SU-DHL-6 (cell line): ENCODE measurements at regions not wholly inside any gene's neighbourhood (a gene's known extent, or its start where the extent isn't known, plus 50 kb on each side); places are given as distances from the start of the nearest gene placed in this dataset.
"Not testable (repeated sequence)": the region's sequence is repeated elsewhere in the genome, so short reads cannot be mapped to it uniquely, and the experiment has no call there.

Experiments used
- H2AFZ ChIP-seq: fragments of 200-600 bp; sonication (generic); 2 replicates; pipeline ENCODE4 v1.6.1; 2014; ENCODE audit warnings: low read depth, mild to moderate bottlenecking, moderate library complexity, mixed read lengths, antibody characterized with exemption, low read length; ENCODE audit not compliant: severe bottlenecking
- H3F3A ChIP-seq: fragments of 200-600 bp; shearing (Covaris generic); 2 replicates; pipeline ENCODE4 v1.6.0; 2016; ENCODE audit warnings: antibody characterized with exemption, mild to moderate bottlenecking; ENCODE audit not compliant: insufficient read depth
- H3K27ac ChIP-seq: fragments of 200-600 bp; sonication (generic); 2 replicates; pipeline ENCODE4 v1.5.1; 2016; ENCODE audit warnings: low read depth, mild to moderate bottlenecking, low read length, moderate library complexity, mixed read lengths
- H3K27me3 ChIP-seq: fragments of 200-600 bp; sonication (generic), shearing (Covaris generic); 2 replicates; pipeline ENCODE4 v1.6.0; 2014; ENCODE audit warnings: mild to moderate bottlenecking, low read length
- H3K36me3 ChIP-seq: fragments of 200-600 bp; sonication (generic); 2 replicates; pipeline ENCODE4 v1.6.1; 2014; ENCODE audit warnings: mild to moderate bottlenecking, low read length, mixed read lengths
- H3K4me2 ChIP-seq: fragments of 300-600, 200-600 bp; shearing (Covaris generic), sonication (generic); 2 replicates; pipeline ENCODE4 v1.6.0; 2014; ENCODE audit warnings: low read length, low read depth, mild to moderate bottlenecking; ENCODE audit not compliant: poor library complexity, severe bottlenecking
- H3K4me3 ChIP-seq: fragments of 200-600 bp; sonication (generic); 2 replicates; pipeline ENCODE4 v1.5.1; 2014; ENCODE audit warnings: antibody characterized with exemption, low read length, mild to moderate bottlenecking, mixed read lengths; ENCODE audit not compliant: insufficient read depth, poor library complexity, severe bottlenecking
- H3K79me2 ChIP-seq: fragments of 200-600 bp; sonication (generic); 2 replicates; pipeline ENCODE4 v1.6.1; 2014; ENCODE audit warnings: mild to moderate bottlenecking, low read length, moderate library complexity; ENCODE audit not compliant: insufficient read depth
- H3K9ac ChIP-seq: fragments of 200-600 bp; sonication (generic); 2 replicates; pipeline ENCODE4 v1.7.0; 2014; ENCODE audit warnings: mild to moderate bottlenecking, low read length
- H3K9me2 ChIP-seq: fragments of 200-600 bp; sonication (generic); replicated peaks from 2 replicates; pipeline ENCODE4 v1.6.1; 2014; ENCODE audit warnings: low read length; ENCODE audit not compliant: insufficient read depth
- H3K9me3 ChIP-seq: fragments of 200-600 bp; sonication (generic); 2 replicates; pipeline ENCODE4 v1.6.1; 2014; ENCODE audit warnings: low read length, mixed read lengths; ENCODE audit not compliant: insufficient read depth
- H4K20me1 ChIP-seq: fragments of 200-600 bp; sonication (generic); 2 replicates; pipeline ENCODE4 v1.6.1; 2014; ENCODE audit warnings: low read depth, mild to moderate bottlenecking, antibody characterized with exemption, low read length, moderate library complexity, mixed read lengths
- CTCF ChIP-seq: fragments of 200-600 bp; sonication (generic); IDR thresholded peaks from one replicate; pipeline ENCODE4 v1.5.1; 2017; ENCODE audit warnings: antibody characterized with exemption, mild to moderate bottlenecking, low read length, moderate library complexity; ENCODE audit not compliant: insufficient read depth, poor library complexity, severe bottlenecking
- EZH2phosphoT487 ChIP-seq: fragments of 200-600 bp; sonication (generic), shearing (Covaris generic); conservative IDR thresholded peaks from 2 replicates; pipeline ENCODE4 v1.6.1; 2018; ENCODE audit warnings: mild to moderate bottlenecking, antibody characterized with exemption, low read length, moderate library complexity, mixed read lengths

DNA sequence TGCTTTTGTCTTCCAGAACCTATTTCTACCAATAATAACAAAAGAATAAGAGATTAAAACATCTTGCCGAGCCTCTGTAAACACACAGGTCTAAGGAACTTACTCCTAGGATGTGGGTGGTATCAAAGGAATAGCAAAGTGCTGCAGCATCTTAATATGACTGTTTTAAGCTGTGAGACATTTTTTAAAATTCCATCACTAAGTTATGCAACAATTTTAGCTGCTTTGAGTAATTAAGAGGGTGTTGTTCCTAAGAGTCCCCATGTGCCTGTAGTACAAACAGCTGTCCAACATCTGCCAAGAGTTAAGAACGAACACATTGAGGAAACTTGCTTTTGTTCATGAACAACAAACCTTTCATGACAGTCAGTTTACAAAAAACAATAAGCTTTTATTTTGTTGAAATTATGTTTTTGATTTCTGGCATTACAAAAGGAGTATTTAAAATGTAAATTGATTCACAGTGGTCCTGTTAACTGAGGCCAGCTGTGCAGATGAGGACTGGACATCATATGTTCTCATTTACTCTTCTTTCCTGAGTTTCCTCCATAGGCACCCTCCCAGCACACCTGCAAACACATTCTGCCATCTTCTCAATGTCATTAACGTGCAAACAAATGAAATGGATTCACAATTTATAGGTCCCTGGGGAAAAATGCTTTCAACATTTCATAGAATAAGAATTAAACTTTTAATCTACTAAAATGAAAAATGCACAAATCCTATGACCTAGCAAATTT is 337.3 kb upstream of the ARHGEF26 start:
- H2AFZ ChIP-seq: no peak overlapping the region
- H3K27ac ChIP-seq: no peak overlapping the region
- no peaks in the 10 kb centered on the region for H3K79me2 ChIP-seq
- H3K4me2 ChIP-seq: no peak overlapping the region
- TF ChIP-seq CTCF (no peak), EZH2phosphoT487 (no peak)
- no peaks in the 10 kb centered on the region for H3K27me3 ChIP-seq
- H3K9me2 ChIP-seq: no peaks in the 10 kb centered on the region
- no peak overlapping the region for H3K9ac ChIP-seq
- H4K20me1 ChIP-seq: no peaks in the 10 kb centered on the region
- no peaks in the 10 kb centered on the region for H3F3A ChIP-seq
- no peak overlapping the region for H3K4me3 ChIP-seq
- no peaks in the 10 kb centered on the region for H3K9me3 ChIP-seq
- H3K36me3 ChIP-seq: no peaks in the 10 kb centered on the region

GRCh38 chr3:153785901-153786300 is 335.3 kb upstream of the ARHGEF26 start:
- no peaks in the 10 kb centered on the region for H3K79me2 ChIP-seq

DNA sequence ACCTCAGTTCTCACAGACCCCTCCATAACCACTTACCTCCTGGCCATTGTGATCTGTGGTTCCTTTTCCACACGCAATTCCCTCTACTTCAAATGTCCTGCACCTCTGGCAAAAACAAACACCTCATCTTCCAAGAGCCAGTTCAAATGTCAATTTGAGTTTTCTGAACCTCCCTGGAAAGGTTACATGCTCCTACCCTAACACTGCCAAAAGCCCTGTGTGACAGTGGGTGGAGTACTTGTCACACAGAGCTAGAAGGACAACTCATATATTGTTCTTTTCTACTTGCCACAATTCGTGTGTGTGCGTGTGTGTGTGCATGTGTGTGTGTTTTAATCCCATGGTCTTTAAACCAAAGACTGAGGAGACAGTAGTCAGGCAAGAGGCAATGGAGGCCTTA is 331.8 kb upstream of the ARHGEF26 start:
- Histone ChIP-seq H3K4me2 (no peak overlapping the region), H3F3A (no peaks in the 10 kb centered on the region), H3K9ac (no peak overlapping the region), H3K27ac (no peak overlapping the region), H3K36me3 (no peaks in the 10 kb centered on the region), H3K9me2 (no peaks in the 10 kb centered on the region), H3K9me3 (no peaks in the 10 kb centered on the region), H4K20me1 (no peaks in the 10 kb centered on the region), H3K79me2 (no peaks in the 10 kb centered on the region), H2AFZ (no peak overlapping the region), H3K4me3 (no peak overlapping the region), H3K27me3 (no peaks in the 10 kb centered on the region)
- TF ChIP-seq CTCF (no peak), EZH2phosphoT487 (no peak)

More at GRCh38 chr3:153785901-153786300, 335.3 kb upstream of the ARHGEF26 start:
- H3K4me3 ChIP-seq: no peak overlapping the region
- H3K27ac ChIP-seq: no peak overlapping the region
- H3K9me2 ChIP-seq: no peaks in the 10 kb centered on the region
- no peaks in the 10 kb centered on the region for H3K36me3 ChIP-seq
- no peak overlapping the region for H2AFZ ChIP-seq
- no peak overlapping the region for H3K9ac ChIP-seq
- no peaks in the 10 kb centered on the region for H4K20me1 ChIP-seq
- H3K4me2 ChIP-seq: no peak overlapping the region
- TF ChIP-seq EZH2phosphoT487 (no peak), CTCF (no peak)
- H3K9me3 ChIP-seq: no peaks in the 10 kb centered on the region
- H3K27me3 ChIP-seq: no peaks in the 10 kb centered on the region
- H3F3A ChIP-seq: no peaks in the 10 kb centered on the region

- H3K4me3 ChIP-seq, H3K9me3 ChIP-seq, H3K9ac ChIP-seq, H3K79me2 ChIP-seq, H3K9me2 ChIP-seq, H2AFZ ChIP-seq, H3K36me3 ChIP-seq, H3K27me3 ChIP-seq, H3K27ac ChIP-seq, H4K20me1 ChIP-seq, H3K4me2 ChIP-seq, H3F3A ChIP-seq: not testable (repeated sequence)
Observed at GRCh38 chr3:153797056-153797455, 324.1 kb upstream of the ARHGEF26 start.
